ENCODE measurements at regions not wholly inside any gene's neighbourhood (a gene's known extent, or its start where the extent isn't known, plus 50 kb on each side); places are given as distances from the start of the nearest gene placed in this dataset.

DNA sequence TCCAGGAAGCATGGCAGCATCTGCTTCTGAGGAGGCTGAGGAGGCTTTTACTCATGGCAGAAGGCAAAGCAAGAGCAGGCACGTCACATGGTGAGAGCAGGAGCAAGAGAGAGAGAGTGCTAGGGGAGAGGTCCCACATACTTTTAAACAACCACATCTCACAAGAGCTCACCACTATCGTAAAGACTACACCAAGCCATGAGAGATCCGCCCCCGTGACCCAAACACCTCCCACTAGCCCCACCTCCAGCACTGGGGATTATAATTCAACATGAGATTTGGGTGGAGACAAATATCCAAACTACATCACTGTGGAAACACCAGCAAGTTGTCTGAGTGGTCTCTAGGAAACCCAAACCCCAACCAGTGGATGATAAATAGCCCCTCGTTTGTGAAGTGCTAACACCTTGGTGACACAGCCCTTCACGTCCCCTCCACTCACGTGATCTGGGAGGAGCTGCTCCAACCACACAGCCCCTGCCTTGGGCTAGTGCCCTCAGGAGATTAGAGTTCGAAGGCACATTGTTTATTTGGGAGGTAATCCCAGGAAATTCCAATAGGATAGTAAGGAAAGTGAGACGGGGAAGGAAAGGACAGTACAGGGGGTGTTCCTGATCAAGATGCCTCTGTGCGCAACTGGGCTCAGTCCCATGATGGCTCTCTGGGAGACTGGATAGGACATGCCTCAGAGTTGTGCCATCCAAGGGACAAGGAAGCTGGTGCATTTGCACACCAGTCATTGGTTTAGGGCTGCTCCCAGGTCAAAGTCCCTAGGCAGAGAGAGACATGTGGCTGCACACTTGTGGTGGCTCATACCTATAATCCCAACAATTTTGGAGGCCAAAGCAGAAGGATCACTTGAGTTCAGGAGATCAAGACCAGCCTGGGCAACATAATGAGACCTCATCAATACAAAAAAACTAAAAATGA is 80.6 kb upstream of the CTNNB1 start:
- no peak for DNase-seq

DNA sequence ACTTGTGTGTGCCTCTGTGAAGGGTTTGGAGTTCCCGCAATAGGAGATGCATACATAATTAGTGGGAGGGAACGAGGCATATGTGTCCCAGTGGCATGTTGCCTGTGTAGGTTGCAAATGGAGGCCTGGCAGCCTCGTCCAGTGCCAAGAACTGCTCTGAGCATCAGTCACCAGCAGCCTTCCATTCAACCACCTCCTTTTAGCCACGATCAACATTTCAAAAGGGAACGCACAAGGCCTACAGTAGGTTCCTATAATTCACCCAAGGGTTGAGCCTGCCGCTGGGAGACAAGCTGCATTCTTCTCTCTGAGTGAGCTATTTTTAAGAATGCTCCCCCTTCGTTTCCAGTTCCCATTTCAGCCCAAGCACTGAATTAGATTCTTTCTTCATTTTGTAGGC is 78.8 kb upstream of the CTNNB1 start:
- no peak for DNase-seq

DNA sequence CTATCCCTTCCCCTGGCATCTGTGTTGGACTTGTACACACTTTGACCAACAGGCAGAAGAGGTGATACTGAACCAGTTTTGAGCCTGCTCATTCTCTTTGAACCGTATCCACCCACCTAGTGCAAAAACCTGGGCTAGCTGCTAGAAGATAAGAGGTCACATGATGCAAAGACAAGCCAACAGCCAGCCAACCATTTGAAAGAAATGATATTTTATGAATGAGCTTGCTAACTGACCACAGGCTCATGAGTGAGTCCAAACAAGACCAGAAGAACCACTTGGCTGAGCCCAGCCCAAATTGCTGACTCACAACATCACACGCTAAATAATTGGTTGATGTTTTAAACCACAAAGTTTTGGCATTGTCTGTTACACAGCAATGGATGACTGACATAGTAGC is 74.0 kb upstream of the CTNNB1 start:
- no peak for DNase-seq

DNA sequence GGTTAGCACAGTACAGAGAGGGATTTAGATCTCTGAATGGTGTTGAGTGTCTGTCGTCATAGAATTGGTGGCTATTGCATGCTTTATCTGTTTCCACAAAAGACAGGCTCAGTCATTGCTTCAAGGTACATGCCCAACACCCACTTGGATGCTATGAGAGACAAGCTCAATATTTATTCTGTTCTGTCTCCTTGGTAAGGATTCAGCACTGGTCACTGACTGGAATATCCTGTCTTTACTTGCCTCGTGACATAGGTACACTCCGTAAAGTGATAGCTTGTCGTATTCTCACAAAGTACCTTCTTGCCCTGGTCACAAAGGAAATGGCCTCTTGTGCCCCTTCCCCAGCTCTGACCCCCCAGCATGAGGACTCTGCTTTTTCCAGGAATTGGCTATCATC is 72.8 kb upstream of the CTNNB1 start:
- DNase-seq = no peak

DNA sequence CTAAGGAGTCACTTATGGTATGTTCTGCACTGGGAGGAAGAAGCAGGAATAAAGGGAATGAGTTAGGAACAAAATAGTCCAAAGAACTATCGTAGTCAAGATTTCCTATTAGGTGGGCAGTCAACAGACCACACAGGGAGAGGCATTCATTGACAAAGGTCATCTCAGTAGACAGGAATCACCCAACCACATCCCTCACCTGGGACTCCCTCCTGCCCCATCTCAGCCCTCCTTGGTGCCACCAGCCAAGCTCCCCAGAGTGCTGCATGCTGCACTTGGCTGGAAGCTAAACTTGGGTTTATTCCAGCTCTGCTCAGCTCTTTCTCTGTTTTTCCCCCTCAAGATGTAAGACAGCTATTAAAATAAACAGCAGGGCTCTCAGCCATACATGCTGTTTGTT is 72.3 kb upstream of the CTNNB1 start:
- DNase-seq = no peak

DNA sequence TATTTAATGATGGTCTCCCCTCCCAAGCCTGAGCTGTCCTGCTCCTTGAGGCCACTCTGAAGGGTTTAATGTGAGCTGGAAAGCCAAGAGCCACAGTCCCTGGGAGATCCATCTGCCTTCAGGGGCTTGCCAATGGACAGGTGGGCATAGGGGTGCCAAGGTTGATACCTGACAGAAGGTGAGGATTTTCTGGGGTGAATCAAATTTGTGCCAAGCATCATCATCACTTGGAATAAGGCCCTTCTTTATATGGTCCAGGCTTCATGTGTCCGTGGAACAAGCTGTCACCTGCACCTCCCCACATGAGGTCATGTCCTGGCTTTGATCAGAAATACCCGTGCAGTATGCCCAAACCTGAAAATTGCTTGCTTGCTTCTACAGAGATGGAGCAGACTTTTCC is 71.9 kb upstream of the CTNNB1 start:
- DNase-seq = no peak

DNA sequence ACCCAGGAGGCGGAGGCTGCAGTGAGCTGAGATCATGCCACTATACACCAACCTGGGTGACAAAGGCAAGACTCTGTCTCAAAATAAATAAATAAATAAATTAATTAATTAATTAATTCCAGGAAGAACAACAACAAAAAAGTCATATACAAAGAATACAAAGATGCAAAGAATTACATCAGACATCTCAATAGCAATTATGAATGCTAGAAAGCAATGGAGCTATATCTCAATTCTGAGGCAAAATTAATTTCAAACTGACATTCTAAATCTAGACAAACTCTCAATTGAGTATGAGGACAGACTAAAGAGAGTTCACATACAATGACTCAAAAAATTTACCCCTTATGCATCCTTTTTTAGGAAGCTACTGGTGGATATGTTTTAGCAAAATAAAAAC is 69.6 kb upstream of the CTNNB1 start:
- DNase-seq = no peak

DNA sequence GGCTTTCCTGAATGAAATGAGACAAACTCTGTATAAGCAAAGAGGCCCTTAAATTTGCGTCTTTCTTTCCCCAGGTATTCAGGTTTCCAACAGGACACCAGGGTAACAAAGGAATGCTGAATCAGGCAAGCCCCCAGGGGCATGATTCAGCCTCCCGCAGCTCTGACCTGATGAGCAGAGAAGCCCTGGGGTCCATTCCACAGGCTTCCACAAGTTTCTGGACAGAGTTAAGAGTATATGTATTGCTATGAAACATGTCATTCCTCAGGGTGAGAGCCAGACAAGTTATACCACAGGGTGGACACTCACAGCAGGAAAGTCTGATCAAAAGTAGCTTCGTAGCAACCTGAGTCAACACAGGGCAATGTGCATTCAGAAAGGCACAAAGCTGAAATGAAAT is 68.1 kb upstream of the CTNNB1 start:
- no peak for DNase-seq

DNA sequence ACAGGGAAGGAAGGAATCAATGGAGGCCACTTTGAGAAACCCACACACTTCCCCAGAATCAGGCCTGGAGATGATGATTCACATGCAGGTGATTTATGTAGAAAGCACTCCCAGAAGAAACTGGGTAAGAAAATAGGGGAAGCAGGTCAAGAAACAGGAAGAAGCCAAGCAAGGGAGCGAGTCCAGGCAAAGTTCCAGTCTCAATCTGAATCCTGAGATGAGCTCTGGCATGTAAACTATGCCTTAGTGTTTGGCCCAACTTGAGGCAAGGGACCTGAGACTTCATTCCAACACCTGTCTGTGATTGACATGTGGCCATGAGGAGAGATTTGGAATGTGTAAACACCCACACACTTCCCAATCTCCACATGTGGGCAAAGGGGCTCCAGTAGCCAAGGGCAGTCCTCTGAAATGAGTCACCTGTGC is 61.6 kb upstream of the CTNNB1 start:
- DNase-seq = no peak

DNA sequence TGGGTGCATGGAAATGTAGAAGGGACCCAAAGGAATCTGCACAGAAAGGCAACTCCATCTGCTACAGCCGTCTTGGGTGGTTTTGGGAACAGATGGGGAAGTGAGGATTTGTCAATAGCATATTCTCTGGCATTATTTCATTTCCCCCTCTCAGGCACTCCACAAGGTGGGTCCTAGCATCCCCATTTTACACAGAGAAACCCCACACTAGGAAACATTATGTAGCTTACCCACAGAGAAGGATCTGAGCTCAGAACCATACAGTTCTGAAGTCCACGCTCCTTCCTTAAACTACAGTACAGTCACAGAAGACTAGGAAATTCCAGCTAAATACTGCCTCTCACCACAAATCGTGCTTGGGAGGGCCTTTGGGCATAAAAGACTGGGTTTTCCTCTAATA is 61.2 kb upstream of the CTNNB1 start:
- no peak for DNase-seq

DNA sequence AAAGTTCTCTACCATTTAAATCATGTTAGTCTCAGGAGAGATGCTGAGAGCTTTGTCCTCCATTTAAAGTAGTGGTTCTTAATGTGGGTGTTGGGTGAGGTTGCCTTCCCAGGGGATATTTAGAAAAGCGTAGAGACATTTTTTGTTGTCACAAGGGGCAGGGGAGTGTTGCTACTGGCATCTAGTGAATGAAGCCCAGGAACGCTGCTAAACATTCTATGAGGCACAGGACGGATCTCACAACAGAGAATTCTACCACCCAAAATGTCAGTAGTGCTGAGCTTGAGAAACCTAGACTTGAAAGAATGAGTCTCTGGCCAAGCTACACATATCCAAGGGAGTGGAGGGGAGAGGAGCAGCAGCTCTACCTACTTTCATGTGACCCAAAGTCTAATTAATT is 60.7 kb upstream of the CTNNB1 start:
- no peak for DNase-seq

DNA sequence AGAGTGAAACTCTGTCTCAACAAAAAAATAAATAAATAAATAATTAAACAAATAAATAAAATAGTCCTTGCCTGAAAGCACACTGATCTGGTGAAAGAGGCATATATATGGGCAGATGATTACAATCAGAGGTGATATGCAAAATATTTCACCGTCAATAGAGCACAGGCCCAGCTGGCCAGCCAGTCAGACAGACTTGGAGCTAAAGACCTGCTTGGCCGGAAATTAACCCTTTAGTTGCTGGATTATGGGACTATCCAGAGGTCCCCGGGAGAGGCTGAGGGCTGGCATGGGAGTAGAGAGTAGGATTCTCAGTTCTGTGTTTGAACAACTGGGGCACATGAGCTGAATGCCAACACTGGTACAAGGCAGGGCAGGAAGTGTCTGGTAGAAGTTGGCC is 59.1 kb upstream of the CTNNB1 start:
- DNase-seq = no peak

DNA sequence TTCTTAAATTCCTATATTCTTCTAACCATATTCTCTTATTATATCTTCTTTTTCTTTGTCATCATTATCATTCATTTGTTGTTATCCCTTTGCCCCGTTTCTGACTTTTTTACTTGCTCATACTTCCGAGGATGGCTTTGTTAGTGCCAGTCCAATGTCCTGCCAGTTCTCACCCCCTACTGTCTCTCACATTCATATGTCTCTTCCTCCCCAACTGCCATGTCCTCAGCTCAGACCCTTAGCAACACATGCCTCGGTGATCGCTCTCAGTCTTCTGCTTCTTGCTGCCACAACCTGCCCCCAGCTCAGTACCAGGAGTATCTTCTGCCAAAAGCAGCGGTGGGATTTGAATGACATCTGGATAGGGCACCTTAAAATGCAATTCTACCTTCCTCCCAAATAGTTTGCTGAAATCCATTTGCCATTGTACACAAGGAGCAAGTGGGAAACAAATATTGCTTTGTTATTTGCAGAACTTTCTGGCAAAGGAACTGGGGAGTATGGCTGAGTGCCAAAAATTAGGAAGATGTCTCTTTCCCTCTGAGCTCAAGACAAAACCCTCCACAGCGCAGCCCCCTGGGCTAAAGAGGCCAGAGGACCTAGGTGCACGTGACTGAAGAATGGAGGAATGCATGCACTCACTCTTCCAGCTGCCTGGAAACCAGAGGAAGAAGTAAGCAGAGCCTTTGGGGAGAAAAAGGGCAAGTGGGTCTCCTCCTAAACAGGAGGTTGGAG is 57.7 kb upstream of the CTNNB1 start:
- DNase-seq = no peak

DNA sequence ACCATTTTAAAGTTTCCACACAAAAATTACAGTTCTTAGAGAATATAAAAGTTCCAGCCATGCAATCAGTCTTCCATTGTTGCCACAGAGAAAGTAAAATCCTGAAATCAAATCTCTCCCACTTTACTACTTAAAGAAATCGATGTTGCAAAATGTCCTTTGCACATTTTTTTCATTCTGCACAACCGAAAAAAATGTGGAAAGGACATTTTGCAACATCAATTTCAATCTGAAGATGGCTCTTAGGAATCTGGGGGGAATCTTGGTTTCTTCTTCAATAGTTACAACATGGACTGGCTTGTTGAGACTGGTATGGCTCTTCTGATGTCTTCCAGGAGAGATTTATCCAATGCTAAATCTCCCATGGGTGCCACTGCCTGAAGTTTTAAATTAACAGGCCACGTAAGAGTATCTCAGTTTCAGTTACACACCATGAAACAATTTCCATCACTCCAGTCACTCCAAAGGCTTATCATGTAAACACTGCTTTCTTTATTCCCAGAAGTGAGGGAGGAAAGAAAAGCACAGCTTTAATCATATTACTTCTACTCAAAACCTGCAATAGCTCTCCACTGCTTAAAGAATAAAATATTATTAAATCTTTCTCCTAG is 55.8 kb upstream of the CTNNB1 start:
- DNase-seq = no peak

DNA sequence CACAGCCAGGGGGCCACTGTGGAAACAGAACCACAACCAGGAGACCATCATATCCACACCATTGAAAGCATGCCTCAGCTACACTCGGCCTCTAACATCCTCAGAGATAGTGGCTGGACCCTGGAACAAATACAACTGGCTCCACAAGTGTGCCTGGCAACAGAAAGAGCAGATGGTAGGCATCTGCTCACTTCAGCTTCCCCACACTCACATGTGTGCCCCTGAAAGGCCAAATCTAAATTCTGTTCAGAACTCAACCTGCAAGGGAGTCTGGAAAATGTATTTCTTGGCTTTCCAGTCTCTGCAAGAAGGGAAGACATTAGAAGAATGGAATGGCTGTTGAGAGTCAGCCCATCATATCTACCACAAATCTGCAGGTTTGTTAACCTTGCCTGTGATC is 54.7 kb upstream of the CTNNB1 start:
- DNase-seq = no peak

DNA sequence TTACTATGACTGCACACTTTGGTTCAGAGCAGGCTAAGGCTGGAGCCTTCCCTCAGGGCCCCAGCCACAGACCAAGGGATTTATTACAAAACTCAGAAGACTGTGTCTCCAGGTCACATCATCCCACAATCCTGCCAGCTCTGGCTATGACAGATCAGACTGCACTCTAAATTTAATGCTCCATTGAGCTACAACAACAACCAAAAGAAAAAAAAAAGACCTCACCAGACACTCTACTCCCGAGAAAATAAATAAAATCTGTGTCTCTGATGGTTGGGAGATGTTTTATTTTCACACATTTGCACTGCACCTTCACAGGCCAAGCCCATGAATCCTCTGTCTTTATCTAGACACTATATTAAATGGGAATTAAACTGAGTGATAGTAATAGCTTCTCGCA is 50.8 kb upstream of the CTNNB1 start:
- no peak for DNase-seq

DNA sequence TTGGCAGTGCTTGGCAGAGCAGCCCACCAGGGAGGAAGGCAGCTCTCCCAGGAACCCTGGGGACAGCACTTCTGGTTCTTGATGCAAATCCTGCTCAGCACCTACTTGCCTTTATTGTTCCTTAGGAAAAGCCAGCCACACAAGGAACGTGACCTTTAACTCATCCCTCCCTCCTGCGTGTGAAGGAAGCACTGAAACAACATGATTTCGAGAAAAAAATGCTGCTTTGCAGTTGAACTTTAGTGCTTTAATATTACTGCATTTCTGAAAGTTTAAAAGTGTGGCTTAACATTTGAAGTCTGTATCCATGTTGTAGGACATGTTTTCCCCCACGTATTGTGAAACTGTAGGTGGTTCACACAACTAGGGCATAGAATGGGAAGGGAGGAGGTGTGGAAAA is 50.4 kb upstream of the CTNNB1 start:
- DNase-seq = no peak

Data from stimulated activated CD4-positive, alpha-beta T cell treated with anti-CD3 and anti-CD28 coated beads, Interleukin-4, amount 100 ng/mL, for 4 hours (primary cell).